GM12872 (cell line): ENCODE measurements at regions not wholly inside any gene's neighbourhood (a gene's known extent, or its start where the extent isn't known, plus 50 kb on each side); places are given as distances from the start of the nearest gene placed in this dataset.

Source experiments
- TF ChIP-seq, protein P1 (sequence below): IDR thresholded peaks from 3 replicates; pipeline ENCODE4 v1.5.1; 2011; ENCODE audit warnings: low read depth, mild to moderate bottlenecking, low read length, moderate library complexity; ENCODE audit not compliant: insufficient read depth

DNA sequence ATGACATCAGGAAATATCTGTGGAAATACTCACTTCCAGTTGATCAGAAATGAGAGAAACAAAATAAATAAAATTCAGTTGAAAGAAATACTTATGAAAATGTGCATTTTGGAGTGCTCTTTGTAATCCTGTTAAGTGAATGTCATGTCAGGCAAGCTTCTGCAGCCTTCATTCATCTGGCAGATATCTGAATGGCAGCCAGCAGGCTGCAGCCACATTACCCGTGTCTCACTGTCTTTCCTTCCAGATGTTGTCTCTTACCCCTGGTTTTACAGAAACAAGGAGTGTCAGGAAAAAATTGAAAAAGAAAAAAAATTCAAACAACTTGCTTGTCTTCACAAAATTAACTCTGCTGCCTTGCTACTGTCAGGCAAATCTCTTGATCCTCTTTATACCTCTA, 445.0 kb upstream of the RIOK2 start:
- TF ChIP-seq, protein P1, sequence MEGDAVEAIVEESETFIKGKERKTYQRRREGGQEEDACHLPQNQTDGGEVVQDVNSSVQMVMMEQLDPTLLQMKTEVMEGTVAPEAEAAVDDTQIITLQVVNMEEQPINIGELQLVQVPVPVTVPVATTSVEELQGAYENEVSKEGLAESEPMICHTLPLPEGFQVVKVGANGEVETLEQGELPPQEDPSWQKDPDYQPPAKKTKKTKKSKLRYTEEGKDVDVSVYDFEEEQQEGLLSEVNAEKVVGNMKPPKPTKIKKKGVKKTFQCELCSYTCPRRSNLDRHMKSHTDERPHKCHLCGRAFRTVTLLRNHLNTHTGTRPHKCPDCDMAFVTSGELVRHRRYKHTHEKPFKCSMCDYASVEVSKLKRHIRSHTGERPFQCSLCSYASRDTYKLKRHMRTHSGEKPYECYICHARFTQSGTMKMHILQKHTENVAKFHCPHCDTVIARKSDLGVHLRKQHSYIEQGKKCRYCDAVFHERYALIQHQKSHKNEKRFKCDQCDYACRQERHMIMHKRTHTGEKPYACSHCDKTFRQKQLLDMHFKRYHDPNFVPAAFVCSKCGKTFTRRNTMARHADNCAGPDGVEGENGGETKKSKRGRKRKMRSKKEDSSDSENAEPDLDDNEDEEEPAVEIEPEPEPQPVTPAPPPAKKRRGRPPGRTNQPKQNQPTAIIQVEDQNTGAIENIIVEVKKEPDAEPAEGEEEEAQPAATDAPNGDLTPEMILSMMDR = no peak

DNA sequence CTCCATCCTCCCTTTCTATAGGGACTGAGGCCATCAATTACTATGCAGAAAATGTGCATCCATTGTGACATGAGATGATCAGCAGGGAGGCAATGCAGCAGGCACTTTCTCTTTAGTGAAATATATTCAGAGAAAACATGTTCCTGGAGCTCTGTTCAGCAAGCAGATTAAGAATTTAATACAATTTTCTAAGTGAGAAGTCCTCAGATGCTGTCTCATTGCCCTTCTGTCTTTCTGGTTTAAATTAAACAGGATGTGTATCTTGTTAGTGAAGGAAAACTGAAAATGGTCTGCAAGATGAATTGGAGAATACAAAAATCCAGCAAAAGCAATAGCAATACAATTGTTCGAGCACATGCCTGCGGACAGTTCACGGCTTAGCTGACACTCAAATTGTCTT, 445.8 kb upstream of the RIOK2 start:
- TF ChIP-seq, protein P1 = no peak

DNA sequence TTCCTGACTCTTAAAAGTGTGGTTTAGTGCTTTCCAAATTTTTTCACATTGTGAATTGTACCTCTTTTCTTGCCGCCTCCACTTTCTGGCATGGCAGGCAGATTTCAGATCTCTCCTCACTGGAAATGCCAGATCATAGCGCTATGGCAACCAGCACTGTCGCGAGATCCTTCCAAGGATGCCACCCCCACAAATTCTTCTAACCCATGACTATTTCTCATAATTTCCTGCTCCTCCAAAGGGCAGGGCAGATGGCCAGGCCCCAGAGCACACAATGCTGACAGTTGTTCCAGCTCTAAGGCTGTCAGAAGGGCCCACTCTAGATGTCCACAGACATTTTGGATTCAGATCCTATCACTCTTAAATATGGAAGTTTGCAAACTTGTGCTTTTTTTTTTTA, 446.2 kb upstream of the RIOK2 start:
- TF ChIP-seq, protein P1 = no peak

DNA sequence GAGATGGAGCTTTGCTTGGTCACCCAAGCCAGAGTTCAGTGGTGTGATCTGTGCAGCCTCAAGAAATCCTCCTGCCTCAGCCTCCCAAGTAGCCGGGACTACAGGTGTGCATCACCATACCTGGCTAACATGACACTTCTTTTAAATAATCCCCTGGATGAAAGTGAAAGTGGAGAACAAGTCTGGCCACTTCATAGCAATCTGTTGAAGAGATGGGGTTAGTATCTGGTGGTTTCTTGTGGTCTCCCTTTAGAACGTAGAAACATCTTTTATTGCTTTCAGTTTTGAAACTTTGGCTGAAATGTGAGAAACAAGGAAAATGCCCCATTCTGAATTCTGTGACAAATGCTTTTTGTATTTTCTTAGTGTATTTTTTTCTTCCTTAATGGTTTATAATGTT, 452.5 kb upstream of the RIOK2 start:
- TF ChIP-seq, protein P1 = no peak

DNA sequence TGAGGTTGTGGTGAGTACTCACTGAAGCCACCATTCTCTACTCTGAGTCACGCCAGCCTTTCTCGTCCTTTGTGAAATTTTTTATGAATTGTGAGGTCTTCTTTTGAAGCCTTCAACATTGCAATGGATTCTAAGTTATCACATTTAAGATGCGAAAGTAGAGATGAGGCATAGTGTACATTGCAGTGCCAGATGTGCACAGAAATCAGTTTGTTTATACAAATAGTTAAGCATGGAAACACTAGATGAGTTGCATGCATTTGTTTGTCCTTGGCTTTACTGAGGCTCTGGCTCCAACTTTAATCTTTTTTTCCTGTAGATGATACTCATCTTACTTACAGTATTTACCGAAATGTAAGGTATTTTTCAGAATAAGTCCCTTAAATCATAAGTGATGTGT, 453.7 kb upstream of the RIOK2 start:
- TF ChIP-seq, protein P1 = no peak

DNA sequence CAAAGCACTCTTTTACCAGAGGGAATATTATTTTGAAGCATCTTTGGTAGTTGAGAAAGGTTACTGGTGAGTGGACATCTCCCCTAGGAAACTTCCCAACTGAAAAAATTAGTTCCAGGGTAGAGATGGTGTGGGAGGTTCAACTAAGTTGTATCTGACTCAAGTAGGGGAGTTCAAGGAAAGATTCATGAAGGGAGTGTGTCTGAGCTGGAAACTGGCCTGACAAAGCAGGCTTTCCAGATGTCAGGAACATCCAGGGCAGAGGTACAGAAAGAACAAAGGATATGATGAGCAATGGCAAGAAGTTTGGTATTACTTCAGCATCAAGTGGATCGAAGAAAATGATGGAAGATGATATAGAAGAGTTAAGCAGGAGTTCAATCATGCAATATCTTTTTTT, 458.0 kb upstream of the RIOK2 start:
- TF ChIP-seq, protein P1 = no peak

DNA sequence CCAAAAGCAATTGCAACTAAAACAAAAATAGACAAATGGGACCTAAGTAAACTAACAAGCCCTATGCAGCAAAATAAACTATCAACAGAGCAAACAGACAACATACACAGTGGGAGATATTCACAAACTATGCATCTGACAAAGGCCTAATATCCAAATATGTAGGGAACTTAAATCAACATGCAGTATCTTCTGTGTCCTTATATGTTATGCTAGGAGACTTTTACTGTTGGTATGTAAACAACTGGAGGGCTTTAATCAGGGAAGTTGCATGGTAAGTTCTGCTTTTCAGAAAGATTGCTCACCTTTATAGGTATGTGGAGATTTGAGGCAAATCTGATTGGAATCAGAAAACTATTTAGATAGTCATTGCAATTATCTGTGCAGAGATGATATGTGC, 461.2 kb upstream of the RIOK2 start:
- TF ChIP-seq, protein P1 = no peak

DNA sequence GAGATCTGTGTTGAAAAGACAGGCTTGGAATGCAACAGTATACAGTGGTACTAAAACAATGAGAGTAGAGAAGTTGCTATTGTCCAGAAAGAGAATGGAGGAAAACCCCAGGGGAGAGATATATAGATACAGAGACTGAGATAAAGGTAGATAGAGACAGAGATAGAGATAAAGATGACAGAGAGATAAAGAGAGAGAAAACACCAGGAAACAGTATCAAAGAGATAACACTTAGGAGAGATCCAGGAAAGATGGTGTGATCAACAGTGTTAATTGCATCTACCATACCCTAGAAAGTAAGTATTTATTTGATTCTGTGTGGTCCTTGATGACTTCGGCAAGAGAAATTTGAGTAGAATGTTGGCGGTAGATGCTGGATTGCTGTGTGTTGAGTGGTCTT, 461.8 kb upstream of the RIOK2 start:
- TF ChIP-seq, protein P1 = no peak
